Myocyte (in vitro differentiated cells): ENCODE measurements at regions not wholly inside any gene's neighbourhood (a gene's known extent, or its start where the extent isn't known, plus 50 kb on each side); places are given as distances from the start of the nearest gene placed in this dataset.
A peak's percentile ranks its signal among the peaks of the same experiment; 100 is the strongest.
"Not testable (repeated sequence)": the region's sequence is repeated elsewhere in the genome, so short reads cannot be mapped to it uniquely, and the experiment has no call there.

Experiments
- DNase-seq: peaks from one replicate; pipeline ENCODE4 v3.0.0-alpha.2; 2012; ENCODE audit warnings: low read depth

DNA sequence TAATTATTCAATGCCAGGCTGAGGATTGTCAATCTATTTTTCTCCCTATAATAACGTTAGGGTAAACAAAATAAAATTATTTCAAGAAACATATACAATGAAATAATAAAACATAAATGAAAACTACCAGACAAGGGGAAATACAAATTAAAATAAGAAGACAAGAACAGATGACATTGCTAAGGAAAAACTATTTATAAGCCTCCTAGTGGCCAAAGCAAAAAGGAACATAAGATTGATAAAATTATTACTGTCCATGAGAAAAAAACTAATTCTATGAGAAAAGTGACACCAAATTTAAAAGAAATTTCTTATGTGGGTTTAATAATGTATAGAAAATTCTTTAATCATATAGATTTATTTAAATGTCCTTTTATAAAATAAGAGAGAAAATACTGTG, 294.7 kb downstream of the TTC6 start:
- DNase-seq, result no peak

DNA sequence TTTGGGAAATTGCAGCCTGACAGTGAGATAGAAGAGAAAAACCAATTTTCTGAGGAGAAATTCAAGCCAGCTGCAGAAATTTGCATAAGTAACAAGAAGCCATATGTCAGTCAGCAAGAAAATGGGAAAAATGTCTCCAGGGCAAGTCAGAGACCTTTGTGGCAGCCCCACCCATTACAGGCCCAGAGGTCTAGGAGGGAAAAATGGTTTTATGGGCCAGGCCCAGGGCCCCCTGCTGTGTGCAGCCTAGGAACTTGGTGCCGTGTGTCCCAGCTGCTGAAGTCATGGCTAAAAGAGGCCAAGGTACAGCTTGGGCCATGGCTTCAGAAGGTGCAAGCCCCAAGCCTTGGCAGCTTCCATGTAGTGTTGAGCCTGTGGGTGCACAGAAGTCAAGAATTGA, 296.1 kb downstream of the TTC6 start:
- DNase-seq, result not testable (repeated sequence)

DNA sequence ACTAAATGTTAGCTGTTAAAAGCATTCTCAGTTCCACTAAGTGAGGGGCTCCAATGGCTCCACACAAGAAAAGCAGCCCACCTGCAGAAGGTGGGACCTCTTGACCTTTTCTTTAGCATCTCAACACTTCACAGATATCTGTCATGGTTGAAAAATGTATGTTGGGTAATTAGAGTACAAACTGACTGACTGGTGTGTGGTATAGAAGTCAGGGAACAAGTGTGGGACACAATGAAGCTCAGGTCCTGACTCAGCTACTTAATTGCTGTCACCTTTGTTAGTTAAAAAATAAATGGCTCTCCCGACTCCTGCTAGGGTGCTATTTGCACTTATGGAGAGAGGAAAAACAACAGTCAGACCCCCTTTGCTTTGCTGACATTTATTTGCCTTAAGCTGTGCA, 299.0 kb downstream of the TTC6 start:
- no peak for DNase-seq

DNA sequence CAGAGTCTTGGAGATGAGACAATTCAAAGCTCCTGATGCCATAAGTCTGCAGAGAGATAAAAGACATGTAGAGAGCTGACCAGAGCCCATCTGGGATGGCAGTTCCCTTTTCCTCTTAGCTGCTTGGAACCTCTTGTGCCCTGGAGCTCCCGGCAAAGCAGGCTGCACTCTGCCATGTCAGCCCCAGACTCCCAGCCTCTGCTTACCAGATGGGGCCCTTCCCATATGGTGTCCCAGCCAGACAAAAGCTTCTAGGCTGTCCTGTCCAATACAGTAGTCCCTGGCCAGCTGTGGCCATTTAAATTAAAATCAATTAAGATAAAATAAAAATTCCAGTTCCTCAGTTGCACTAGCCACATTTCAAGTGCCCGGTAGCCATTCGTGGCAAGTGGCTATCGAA, 303.9 kb downstream of the TTC6 start:
- no peak for DNase-seq

DNA sequence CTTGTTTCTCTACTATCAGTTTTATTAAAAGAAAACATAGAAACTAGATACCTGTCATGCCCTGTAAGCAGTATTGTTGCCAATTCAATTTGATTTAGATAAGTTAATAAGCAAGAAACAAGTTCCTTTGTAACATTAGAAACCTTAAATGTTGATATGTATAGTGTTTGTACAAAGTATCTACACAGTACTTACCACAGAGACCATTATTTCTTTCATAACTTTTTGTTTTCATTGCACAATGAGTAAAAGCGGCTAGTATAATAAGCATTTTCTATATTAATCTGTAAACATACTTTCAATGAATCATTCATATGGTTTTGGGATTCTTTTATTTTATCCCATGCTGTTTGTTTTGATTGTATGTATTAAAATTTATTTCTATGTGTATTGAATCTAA, 305.1 kb downstream of the TTC6 start:
- DNase-seq, result no peak

DNA sequence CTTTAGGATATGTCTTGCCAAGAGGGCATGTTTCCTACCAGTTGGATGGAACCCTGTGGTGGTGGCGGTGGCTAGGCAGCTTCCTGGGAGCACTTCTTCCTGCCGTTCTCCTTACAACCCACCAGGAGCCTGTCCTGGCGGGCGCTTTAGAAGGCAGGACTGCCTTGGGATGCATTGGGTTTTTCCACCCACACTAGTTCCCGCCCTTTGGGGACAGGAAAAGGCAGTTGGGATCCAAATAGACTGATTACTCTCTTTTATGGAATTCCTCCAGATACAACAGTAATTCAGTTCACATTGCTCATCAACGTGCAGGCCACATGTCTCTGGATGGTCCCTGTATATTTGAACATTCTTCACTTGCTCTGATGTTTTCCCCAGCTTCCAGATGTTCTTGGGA, 305.7 kb upstream of the SSTR1 start:
- no peak for DNase-seq

DNA sequence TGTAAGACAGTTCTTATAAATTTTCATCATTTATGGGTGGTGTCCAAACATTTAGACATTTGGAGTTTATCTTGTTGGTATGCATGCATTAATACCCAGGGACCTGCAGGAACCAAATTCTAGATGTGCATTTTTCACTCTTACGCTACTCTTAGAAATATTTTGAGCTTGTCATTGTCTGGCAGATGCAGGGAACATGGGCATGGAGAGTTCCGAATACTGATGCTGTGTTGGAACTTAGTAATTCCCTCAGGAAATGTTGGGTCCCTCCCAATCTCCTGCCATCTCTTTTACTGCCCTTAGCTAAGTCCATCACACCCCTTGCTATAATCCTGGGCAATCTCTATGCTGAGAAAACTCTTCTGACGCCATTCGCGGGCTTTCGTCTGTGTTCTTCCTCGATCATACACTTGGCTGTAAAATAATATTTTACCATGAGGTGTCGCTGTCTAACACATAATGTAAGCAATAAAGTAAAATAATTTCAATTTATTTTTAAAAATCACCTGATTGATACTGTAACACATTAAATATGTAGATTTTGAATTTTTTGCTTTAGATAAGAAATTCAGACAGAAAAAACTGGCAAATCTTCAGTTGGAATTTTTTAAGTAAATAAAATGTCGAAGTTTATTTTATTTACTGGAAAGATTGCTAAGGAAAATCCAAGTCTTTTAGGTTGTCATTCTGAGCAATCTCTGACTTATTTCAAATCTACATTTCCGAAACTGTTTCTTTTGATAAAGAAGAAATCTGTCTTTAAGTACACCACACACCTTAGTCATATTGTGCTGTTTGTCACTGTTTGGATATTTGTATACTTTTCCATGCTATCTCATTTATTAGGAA, 304.1 kb upstream of the SSTR1 start:
- peak; percentile 68 for DNase-seq

DNA sequence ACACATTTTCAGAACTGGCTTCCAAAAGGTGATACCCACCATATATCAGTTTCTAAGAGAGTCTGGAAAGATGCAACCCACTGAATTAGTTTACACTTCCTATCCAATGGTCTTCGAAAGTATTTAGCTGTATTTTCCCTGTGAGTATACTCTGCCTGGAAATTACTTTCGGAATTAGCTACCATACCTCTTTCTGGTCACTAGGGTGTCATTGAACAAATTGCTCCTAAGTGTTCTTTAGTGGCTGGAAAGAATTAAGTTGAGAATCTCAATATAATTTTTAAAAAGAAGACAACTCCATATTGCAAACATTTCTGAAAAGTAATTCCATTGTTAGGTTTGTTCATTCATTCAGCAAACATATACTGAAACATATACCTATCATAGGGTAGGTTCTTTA, 283.1 kb upstream of the SSTR1 start:
- no peak for DNase-seq

DNA sequence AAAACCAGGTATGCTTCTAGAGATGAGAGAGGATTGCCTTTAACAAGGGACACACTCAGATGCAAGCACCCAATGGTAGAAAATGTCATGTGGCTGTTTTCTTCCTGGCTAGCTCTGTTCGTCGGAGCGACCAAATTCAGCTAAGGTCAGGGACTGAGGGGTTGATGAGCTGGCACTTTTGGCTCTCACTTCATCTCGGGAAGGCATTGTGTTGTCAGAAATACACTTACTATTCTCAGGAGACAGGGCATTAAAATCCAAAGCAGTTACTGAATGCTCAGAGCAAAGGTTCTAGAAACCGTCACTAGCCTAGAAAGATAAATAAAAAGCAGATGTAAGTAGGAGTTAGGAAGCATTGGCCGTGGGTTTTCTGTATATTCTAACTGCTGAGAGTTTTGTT, 275.7 kb upstream of the SSTR1 start:
- no peak for DNase-seq

DNA sequence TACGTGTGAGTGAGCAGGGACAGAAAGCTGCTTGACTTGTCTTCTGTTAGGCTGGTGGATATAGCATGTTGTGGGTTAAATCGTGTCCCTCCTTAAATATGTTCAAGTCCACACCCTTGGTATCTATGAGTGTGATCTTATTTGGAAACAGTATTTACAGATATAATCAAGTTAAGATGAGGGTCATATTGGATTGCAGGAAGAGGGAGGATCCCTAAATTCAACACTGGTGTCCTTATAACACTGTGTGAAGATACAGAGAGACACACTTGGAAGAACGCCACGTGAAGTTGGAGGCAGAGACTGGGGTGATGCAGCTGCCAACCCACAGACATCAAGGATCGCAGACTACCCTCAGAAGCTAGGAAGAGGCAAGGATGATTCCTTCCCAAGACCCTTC, 275.2 kb upstream of the SSTR1 start:
- peak; percentile 7 for DNase-seq

DNA sequence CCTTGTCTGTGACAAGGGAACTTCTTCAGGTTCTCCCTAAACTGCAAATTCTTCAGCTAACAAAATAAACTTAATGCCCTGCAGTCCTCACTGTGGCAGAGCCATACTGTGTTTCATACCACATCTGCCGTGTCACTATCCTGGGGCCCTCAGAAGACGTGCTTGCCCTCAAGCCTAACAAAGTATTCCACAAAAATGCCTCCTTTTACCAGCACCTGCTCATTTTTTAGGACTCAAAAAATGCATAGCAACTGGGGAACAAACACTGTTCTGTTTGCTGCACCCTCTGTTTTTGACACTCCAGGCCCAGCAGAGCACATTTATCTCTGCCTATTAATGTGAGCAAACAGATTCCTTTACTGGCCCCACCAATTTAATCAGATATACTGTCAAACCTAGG, 270.7 kb upstream of the SSTR1 start:
- DNase-seq, result no peak

DNA sequence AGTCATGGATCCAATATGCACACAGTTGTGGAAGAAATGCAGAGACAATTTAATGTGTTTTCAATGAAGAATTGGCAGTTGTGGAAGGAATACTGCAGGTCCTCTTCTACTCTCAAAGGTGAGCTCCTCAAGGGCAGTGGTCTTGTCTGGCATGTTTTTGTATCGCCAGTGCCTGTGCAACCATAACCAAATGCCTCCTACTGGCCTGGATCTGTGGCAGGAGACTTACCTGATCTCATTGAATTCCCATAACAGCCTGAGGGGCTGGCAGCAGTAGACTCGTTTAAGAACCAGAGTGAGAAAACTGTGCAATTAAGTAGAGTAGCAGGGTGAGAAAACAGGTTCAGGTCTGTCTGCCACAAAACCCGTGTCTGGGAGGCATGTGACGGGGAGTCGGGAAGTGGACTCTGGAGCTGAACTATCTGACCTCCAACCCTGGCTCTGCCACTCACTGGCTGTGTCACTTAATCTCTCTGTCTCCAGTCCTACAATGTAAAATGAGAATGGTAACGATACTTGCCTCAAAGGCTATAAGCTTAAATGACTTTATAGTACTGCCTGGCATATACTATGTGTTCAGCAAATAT, 268.2 kb upstream of the SSTR1 start:
- DNase-seq, result no peak

DNA sequence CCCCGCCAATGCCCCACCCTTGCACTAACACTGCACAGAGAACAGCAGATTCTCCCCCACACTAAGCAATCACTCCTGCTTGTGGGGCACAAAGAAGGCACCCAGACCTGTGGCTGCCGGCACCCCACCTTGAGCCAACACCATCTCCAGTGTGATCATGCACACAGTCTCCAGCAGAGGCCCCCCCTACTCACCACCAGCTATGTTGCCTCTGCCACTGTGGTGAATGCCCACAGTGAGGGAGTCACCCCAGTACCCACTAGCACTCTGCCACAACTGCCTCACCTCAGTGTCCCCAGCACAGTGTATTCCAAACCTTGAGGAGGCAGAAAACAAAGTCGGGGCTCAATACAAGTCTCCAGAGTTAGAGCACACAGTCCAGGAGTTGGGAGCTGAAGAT, 261.7 kb upstream of the SSTR1 start:
- DNase-seq, result no peak

DNA sequence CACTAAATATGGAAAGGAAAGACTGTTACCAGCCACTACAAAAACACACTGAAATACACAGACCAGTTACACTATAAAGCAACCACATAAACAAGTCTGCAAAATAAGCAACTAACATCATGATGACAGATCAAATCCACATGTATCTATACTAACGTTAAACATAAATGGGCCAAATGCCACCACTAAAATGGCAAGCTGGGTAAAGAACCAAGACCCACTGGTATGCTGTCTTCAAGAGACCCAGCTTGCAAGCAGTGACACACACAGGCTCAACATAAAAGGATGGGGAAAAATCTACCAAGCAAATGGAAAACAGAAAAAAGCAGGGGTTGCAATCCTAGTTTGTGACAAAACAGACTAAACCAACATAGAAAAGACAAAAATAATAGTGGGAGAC, 260.9 kb upstream of the SSTR1 start:
- DNase-seq, result no peak

DNA sequence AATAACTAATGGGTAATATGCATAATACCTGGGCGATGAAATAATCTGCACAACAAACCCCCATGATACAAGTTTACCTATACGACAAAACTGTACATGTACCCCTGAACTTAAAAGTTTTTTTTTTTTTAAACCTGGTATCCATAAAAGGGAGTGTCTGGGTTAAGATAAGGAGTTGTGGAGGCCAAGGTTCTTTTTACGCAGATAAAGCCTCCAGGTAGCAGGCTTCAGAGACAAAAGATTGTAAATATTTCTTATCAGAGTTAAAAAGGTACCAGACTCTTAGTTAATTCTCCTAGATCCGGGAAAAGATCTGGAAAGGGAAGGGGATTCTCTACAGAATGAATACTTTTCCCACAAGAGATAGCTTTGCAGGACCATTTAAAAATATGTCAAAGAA, 259.4 kb upstream of the SSTR1 start:
- DNase-seq, result no peak

DNA sequence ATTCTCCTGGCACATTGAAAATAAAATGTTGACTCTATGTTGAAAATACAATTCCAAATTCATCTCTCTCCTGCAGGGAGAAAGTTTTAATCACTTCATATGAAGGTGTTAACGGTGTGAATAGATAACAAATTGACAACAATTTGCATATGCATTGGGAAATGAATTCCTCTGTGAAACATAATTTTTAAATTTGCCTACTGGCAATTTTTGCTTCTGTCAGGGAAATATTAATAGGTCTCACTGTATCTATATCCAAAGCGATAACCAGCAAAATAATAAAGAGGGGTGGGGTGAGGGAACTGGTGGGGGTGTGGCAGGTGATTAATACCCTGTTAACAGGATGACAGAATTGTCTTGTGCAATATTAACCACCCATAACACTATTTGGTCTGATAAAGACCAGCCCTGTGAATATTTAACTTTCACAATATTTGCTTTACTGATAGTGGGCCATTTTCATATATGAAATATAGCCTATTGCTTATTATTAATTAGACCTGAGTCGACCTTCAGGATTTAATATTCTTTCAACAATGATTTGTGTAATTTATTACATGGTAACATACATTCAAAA, 239.0 kb upstream of the SSTR1 start:
- no peak for DNase-seq

DNA sequence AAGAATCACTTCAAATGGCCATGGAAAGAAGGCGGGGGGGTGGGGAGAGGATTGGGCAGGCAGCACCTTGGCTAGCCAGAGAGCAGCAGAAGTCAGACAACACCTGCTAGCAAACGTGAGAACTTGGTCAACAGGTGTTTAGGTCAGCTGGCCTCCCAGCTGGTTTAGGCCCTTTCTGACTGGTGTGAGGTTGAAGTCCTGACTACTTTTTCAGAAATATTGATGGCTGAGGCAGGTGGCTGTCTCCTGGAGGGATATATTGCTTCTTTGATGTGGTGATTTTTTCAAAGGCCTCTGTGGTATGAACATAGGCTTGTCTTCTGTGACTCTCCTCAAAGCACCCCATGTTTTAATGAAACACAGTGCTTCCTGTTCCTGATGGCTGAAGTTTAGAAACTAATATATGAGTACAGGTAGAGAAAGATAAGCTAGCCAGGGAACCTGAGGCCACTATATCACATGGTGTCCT, 238.2 kb upstream of the SSTR1 start:
- DNase-seq, result peak; percentile 21

DNA sequence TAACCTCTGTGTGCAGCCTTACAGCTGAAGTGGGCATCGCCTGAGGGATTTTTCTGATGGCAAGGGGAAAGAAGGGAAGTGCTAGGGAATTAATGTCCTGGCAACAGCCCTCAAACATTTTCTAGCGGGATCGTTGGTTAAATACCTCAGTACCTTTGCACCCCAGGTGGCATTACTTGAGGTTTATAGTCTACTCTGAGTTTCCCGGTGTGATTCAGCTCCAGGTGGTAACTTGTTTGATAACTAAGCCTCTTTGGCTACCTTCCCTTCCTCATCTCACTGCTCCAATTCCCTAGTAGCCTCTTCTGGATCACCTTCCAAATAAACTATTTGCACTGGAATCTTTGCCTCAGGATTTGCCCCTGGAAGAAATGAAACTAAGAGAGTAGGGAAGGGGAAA, 237.0 kb upstream of the SSTR1 start:
- no peak for DNase-seq

DNA sequence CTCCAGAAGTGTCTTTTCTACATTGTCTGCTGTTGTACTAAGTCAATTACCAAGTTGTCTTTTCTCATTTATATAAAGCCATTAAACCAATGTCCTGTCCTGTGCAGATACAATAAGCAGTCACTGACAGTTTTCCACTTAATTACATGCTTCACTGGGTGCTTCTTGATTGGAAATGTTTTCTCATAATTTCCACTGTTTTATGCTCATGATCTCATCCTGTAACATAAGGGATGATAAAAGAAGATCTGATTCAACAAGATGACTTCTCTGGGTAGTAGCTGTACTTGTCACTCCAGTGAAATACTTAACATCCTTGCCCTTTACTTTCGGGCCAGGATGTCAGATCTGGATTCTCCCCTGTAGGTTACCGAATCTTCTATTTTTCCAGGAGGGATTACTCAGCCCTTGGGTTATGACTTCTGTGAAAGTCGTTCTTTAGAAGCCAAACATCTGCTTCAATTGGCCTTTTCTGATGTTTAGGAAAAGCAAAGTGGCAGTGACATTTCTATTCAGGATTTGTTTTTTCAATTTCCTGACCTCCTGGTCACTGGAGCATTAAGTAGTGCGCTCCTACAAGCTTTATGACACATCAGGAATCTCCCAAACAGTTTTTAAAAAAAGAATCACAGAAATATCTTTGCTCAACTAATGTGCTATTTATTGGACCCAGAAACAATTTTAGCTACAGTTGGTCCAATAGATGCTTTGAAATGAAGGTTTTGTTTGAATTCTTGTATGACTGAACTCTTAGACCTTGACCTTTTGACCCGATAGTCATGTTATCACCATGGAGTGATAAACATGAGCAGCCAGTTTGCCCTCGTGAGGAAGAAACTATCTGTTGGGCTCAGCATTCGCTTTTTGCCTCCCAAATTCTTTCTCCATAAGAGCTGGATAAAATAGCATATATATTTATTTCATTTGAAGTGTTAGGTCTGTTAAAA, 234.5 kb upstream of the SSTR1 start:
- no peak for DNase-seq

DNA sequence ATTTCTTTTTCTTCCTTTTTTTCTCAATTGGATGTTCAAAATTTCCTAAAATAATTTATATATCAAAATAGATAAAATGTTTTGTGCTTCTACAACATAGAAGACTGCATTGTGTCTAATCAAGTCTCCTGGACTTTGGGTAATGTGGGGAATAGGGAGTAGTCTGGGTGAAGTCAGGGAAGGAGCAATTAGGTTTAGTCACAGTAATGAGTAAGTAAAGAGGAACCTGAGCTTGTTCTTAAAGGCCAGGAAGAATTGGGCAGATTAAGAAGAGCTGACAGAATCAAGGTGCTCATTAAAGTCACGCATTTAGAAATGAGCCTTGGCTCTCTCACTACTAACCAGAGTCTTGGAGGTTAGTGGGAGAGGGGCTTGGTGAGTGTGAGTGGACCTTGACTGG, 233.3 kb upstream of the SSTR1 start:
- DNase-seq, result no peak

DNA sequence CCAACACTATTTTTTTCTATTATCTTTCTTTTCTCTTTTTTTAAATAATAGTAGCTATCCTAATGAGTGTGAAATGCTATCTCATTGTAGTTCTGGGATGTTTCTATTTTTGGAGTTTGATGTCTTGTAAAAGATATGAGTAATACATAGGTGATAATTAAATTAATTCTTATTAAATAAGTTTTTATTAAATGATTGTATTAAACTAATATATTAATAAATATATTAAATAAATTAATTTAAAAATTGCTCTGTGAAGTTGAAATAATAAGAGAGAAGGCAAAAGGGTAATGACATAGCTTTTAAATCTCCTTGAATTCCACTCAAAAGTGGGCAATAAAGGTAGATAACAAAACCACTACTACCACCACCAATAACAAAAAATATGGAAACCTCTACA, 230.2 kb upstream of the SSTR1 start:
- no peak for DNase-seq
